Fibroblast of mammary gland (primary cell): ENCODE measurements at regions not wholly inside any gene's neighbourhood (a gene's known extent, or its start where the extent isn't known, plus 50 kb on each side); places are given as distances from the start of the nearest gene placed in this dataset.

Experiments
- DNase-seq: peaks from one replicate; pipeline ENCODE4 v3.0.0-alpha.2; 2010; ENCODE audit warnings: low read depth
- H3K4me3 ChIP-seq: 2 replicates; pipeline ENCODE4 v1.5.1; 2011; ENCODE audit warnings: low read depth, mild to moderate bottlenecking, low read length, moderate library complexity; ENCODE audit not compliant: control insufficient read depth
- TF ChIP-seq, protein P1 (sequence below): conservative IDR thresholded peaks from 2 replicates; pipeline ENCODE4 v1.5.1; 2011; ENCODE audit warnings: low read depth, low read length, inconsistent platforms; ENCODE audit not compliant: control insufficient read depth, insufficient read depth

GRCh38 chr10:123579675-123580074 is 86.5 kb upstream of the GPR26 start:
- no peak overlapping the region for H3K4me3 ChIP-seq
- no peak for DNase-seq
- TF ChIP-seq, protein P1, sequence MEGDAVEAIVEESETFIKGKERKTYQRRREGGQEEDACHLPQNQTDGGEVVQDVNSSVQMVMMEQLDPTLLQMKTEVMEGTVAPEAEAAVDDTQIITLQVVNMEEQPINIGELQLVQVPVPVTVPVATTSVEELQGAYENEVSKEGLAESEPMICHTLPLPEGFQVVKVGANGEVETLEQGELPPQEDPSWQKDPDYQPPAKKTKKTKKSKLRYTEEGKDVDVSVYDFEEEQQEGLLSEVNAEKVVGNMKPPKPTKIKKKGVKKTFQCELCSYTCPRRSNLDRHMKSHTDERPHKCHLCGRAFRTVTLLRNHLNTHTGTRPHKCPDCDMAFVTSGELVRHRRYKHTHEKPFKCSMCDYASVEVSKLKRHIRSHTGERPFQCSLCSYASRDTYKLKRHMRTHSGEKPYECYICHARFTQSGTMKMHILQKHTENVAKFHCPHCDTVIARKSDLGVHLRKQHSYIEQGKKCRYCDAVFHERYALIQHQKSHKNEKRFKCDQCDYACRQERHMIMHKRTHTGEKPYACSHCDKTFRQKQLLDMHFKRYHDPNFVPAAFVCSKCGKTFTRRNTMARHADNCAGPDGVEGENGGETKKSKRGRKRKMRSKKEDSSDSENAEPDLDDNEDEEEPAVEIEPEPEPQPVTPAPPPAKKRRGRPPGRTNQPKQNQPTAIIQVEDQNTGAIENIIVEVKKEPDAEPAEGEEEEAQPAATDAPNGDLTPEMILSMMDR: no peak

DNA sequence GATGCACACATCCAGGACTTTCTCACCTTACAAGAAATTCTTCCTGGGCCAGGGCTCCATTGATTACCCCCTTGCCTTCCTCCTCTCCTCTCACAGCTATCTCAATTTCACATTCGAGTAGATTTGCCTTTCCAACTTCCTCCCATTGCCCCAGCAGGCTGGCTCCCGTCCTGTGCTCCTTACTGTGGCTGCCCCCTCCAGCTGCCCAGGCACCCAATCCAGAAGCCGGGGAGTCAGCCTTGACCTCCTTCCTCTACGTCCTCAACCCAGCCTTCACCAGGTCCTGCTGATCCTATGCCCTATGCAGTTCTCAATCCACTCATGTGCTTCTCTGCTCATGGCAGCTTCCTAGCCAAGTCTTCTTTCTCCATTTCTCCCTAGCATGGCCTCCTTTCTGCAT is 85.7 kb upstream of the GPR26 start:
- TF ChIP-seq, protein P1: no peak
- no peak overlapping the region for H3K4me3 ChIP-seq
- DNase-seq: no peak

GRCh38 chr10:123581656-123582055 is 84.5 kb upstream of the GPR26 start:
- TF ChIP-seq, protein P1: no peak
- DNase-seq: no peak

DNA sequence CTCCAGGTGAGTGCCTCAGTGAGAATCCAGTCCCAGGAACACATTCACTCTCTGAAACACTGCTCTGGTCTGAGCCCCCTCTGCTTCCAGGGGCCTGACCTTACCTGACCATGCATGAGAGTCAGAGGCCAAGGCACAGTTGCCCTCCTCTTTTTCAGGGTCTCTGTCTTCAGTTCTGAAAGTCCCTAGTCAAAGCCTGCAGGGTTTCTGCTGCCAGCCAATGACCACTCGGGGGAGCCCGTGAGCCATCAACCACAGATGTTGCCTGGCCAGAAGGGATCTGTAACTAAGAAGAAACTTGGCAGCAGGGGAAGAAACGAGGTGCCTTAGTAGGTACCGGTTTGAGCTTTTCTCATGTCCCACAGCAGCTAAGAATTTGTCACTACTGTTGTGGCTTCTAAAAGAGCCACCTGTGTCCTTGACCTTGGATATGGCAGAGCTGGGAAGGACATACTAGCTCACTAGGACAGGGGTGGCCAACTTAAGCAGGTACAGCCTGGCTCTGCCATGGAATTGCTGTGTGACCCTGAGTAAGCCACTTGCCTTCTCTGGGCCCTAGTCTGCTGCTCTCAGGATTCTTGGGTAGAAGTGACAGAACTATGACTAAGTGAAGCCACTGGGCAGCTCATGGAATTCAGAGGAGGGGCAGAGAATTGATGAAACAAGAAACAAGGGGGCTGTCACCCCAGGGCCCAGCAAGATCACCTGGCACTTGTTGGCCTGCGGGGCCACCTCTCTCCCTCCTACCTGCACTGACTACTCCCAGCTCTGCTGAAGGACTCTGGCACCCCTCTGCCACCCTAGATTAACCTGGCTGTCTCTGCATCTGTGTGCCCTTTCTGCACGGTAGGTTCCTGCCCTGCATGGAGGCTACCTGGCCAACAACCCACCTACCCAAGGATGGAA is 83.8 kb upstream of the GPR26 start:
- DNase-seq: peak; percentile 64
- TF ChIP-seq, protein P1: peak; percentile 91

More at GRCh38 chr10:123581656-123582055, 84.5 kb upstream of the GPR26 start:
- no peak overlapping the region for H3K4me3 ChIP-seq

DNA sequence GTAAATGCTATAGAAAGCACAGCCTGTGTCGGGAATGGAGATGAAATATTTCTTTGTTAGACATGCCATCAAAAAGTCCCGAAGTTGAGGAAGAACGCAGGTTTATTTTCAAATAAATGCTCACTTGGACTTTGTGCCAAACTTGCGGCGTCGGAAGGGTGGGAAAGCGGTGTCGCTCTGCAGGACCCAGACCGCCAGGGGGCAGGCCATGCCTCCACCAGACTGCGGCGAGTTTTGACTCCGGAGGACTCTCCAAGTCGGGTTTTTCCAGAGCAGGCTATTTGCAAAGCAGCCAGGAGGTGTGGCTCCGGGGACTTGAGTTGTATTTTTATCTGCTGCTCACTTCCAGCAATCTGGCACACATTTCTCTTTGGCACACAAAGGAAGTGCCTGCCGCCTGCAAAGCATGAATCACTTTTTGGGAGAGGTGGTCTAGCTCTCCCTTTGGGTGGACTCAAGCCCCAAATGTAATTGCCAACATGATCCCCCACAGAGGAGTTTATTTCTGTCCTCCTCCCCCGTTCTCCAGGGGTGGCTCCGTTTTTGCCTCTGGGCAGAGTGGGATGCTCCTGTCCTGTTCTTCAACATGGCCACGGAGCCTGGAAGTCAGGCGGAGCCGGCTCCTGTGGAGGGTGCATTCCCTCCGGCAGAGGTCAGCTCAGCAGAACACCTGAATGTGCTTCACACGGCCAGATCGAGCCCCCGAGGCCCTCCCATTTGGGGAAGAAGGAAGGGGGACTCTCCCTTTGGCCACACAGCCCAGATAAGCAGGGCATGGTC is 82.3 kb upstream of the GPR26 start:
- DNase-seq: peak; percentile 76

More for the DNA sequence above, 83.8 kb upstream of the GPR26 start:
- H3K4me3 ChIP-seq: no peak overlapping the region

GRCh38 chr10:123584419-123584775 is 81.8 kb upstream of the GPR26 start:
- no peak overlapping the region for H3K4me3 ChIP-seq
- TF ChIP-seq, protein P1: no peak
- DNase-seq: no peak

More for the DNA sequence above, 82.3 kb upstream of the GPR26 start:
- no peak overlapping the region for H3K4me3 ChIP-seq
- TF ChIP-seq, protein P1: peak; percentile 81
